Endometrial microvascular endothelial cells (primary cell): ENCODE measurements at regions not wholly inside any gene's neighbourhood (a gene's known extent, or its start where the extent isn't known, plus 50 kb on each side); places are given as distances from the start of the nearest gene placed in this dataset.
"Not testable (repeated sequence)": the region's sequence is repeated elsewhere in the genome, so short reads cannot be mapped to it uniquely, and the experiment has no call there.

Experiments
- in situ Hi-C: cut with HindIII; loops from 2 replicates; pipeline ENCODE4 v1.10.0; 2017; ENCODE audit warnings: low sequenced_read_pairs, low pct_unique_long_range_greater_than_20kb; ENCODE audit errors: inconsistent ontology term

DNA sequence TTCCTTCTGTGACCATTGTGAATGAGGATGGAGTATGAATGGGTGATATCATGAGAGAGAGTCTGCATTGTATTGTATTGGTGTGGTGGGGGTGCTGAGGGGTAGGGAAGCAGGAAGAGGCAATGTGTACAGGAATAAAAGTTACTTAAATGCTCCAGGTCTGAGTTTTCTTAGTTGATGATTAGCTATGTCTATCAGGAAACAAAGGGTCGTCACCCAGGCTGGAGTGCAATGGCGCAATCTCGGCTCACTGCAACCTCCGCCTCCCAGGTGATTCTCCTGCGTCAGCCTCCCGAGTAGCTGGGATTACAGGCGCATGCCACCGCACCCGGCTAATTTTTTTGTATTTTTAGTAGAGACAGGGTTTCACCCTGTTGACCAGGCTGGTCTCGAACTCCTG, 163.8 kb downstream of the SOX4 start:
- in situ Hi-C loops, result loop anchor here (10.0 kb wide), 1 partner anchor 163 kb away; the partner anchor contains the start of gene SOX4

DNA sequence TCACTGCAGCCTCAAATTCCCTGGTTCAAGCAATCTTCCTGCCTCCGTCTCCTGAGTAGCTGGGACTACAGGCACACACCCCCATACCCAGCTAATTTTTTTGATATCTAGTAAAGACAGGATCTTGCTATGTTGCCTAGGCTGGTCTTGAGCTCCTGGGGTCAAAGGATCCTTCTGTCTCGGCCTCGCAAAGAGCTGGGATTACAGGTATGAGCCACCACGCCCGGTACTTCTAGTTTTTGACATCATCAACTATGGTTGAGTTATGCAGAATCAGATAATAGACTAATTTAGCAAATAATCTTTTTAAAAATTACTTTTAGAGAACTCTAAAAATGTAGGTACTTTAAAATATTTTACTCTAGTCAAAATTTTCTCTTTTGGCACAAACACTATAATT, 166.2 kb downstream of the SOX4 start:
- in situ Hi-C loops, result loop anchor here (10.0 kb wide), 1 partner anchor 165 kb away; the partner anchor contains the start of gene SOX4

DNA sequence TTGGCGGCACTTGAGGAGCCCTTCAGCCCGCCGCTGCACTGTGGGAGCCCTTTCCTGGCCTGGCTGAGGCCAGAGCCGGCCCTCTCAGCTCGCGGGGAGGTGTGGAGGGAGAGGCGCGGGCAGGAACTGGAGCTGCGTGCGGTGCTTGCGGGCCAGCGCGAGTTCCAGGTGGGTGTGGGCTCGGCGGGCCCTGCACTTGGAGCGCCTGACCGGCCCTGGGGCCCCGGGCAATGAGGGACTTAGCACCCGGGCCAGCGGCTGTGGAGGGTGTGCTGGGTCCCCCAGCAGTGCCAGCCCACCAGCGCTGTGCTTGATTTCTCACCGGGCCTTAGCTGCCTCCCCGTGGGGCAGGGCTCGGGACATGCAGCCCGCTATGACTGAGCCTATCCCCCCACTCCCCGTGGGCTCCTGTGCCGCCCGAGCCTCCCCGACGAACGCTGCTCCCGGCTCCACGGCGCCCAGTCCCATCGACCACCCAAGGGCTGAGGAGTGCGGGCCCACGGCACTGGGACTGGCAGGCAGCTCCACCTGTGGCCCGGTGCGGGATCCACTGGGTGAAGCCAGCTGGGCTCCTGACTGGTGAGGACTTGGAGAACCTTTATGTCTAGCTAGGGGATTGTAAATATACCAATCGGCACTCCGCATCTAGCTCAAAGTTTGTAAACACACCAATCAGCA, 167.6 kb downstream of the SOX4 start:
- in situ Hi-C loops, result not testable (repeated sequence)

DNA sequence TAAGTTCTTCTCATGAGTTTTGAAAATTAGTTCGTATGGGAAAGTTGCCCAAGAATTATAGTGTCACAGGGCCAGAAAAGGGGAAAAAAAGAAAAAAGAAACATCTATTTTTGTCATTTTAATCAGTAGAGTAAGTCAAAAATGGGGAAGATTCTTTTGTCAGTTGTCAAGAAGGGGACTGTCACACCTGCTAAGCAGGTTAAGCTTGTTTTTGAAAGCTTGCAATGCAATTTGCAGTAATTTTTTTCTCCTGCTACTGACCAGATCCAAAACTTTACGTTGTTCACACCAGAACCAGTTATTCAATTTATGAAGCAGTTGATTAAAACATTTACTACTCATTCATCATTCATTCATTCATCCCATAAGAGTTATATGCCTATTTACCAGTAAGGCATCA, 171.4 kb downstream of the SOX4 start:
- in situ Hi-C loops, result no loop called here

DNA sequence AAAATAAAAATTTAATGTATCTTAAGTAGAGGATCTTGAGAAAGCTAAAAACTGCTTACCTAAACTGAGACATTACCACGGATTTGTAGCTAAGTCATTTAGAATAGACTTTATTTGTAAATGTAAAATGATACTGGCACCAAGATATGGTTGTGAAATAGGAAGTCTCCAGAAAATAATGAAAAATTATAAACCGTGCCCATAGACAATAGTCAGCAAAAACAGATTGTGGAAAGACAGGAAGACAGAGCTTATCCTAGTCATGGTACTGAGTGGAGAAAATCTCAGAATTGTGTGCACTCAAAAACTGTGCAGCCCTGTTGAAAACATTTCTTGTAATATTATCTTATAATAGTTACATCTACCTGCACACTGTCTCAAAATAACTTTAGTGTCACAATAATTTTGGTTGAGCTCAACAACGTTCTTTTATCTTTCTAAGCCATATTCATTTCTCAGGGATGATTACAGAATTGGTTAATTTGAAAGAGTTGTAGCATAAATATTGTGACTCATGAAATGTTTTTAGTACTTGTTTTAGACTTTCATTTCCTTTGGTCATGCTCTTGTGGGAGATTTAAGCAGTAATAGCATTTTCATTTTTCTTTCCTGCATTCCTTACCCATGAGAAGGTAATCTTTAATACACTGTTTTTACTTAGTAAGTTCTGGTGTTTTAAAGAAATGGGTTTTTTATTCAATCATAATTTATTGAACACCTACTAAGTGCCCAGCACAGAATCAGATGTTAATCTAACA, 174.5 kb downstream of the SOX4 start:
- in situ Hi-C loops, result no loop called here

DNA sequence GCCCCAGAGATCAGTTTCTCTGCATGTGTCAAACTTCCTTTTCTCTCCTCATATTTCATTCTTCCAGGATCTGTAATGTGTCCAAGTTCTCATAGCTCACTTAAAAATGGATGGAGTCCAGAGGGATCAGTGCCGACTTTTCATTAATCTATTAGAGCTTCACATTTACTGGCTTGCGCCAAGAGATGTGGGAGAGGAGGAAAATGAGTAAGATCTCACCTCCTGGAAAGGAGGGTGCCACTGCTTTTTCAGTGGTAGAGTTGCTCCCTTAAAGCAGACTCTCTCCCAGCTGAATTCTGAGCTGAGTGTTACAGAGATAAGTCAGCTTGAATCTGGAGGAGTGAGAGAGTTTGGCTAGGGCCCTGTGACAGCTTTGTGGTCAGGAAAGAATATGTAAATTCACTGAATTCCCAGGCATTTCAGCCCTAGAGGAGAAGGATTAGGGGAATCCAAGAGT, 175.9 kb downstream of the SOX4 start:
- in situ Hi-C loops, result no loop called here

DNA sequence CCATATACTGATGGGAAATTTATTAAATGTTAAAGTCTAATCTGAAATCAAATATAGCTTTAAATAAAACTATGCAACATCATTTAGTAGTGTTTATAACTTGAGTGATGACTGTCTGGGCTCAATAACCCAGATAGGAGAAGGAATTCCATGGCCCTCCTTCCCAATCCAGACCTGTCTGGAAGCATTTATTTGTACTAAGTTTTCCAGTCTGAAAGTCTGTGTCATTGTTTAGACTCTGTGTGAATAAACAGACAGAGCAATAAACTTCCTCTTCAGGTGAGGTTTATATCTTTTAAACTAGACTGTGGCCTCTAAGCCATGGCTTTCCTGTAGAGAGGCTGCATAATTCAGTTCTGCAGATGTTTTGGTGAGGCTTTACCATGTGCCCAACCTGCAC, 176.4 kb downstream of the SOX4 start:
- in situ Hi-C loops, result no loop called here

DNA sequence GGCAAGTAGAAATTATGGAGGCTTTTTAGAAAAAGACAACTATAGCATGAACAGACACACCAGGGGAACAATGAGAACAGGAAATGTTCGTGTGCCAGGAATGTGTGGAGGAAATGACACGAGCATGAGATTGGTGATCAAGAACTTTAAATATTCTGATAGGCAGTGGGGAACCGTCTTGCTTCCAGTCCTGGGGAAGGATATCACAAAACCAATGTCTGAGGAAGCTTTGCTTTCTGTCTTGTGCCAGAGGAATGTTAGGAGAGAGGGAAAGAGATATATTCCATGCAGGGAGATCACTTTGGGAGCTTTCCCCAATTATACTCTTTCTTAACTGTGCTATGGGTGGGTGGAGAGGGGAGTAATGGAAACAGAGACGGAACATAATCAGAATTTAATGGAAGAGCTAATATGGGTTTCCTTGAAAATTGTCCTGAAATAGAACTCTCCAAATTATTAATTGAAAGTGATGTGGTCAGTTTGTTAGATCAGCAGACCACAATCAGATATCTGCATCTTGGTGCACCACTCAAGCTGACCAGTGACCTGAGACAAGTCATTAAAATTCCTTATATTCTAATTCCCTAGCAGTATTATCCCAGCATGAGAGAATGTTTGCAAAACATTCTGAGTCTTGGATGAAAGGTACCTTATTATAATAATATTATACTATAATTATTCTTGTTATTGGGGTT, 178.2 kb downstream of the SOX4 start:
- in situ Hi-C loops, result no loop called here

DNA sequence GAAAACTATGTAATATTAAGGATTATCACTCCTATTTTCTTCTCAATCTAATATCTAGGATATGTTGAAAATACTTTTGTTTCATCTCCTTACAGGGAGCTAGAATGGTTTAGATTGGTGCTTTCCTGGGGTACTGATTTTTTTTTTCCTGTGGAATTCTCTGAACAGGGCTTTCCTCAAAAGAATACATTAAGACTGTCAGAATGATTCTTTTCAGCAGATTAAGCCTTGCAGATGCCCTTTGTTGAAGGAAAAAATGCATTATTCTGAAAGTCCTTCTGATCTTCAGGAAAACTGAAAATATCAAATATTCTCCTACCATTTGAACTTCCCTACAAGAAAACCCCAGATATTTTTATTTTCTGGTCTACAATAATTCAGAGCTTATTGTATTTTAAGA, 178.9 kb downstream of the SOX4 start:
- in situ Hi-C loops, result no loop called here

DNA sequence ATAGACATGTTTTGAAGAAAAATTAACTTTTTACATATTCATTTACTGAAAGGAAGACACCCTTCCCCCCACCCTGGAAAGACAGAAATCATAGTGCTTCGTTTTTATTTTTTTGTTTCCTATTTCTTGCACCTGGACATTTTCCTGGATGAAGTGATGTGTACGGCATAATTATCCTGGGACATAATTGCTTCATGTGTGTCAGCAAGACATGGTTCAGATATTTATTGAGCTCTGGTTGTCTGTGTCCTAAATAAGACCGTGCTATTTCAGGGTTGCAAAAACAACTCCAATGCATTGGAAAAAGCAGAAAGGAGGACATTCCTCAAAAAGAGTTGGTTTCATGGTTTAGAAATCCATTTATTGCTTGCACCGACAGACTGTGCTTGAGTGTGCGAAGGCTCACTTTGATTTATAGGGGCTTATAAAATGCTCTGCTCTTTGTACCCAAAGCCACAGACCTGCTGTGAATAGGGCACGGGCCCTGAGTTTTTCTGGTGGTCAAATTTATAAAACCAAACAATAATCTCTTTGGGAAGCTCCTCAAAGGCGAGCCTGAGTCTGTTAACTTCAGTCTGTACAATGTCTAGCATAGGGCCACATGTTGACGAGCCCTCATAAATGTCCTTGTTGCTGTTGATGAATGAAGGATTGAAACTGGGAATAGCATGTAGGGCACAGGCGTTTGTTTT, 179.5 kb downstream of the SOX4 start:
- in situ Hi-C loops, result no loop called here

DNA sequence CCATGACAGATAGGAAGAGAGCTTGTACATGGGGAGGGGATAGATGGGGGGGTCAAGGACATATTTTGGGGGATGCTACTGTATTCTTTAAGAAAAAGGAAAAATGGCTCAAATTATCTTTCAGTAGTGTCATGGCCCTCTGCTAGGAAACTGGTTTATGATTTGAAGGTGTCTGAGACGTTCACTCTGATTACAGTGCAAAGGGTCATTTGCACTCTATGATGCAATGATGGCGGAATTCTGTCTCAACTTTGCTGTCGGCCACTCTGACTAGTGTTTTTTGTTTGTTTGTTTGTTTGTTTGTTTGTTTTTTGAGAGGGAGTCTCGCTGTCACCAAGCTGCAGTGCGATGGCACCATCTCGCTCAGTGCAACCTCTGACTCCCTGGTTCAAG, 180.0 kb downstream of the SOX4 start:
- in situ Hi-C loops, result no loop called here

DNA sequence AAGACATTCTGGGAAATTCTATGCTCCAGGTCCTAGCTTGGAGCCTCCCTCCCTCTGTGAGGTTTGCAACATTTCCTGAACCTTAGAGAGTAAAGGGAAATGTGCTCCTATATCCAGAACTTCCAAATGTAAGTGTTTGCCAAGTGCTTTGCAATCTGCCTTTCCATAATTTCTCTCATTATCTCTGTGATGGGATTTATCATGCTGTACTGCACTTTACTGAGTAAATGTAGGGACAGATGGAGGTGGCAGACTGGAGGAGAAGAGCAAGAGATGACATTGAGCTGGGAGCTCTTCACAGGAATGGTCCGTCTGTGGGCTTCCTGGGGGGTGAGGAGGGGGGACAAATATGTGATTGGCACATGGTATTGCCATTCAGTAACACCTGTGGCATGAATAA, 184.3 kb downstream of the SOX4 start:
- in situ Hi-C loops, result no loop called here

DNA sequence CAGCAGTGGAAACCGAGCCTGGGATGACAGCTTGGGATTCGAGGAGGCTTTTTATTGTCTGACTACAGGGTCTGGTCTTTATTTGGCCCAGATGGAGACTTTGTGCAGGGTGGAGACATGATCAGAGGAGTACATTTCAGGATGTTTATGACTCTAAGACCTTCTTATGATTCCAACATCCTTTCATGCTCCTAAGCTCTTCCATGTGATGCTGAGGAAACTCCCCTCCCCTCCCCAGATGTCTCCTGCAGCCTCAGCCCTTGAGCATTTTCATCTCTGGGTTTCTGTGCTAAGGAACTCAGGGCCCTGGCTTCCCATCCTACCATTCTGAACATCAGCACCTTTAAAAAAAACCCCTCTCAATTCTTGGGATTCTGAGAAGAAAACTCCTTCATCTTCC, 186.6 kb downstream of the SOX4 start:
- in situ Hi-C loops, result no loop called here

DNA sequence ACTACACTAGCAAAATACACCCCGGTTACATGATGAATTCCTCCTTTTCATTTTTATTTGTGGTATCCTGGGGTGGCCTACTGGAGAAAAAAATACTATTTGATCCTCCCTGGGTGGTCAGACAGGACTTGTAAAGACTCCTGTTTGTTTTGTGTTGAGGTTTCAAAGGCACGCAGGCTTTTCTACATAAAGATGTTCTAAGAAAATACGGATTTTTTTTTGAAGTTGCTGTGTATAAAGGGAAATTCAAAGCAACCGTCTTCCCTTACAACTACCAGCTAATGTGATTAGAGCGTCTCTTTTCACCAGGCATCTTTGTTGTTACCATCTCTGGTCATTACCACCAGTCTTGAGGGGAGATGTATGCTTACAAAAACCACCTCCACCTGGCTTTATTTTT, 187.1 kb downstream of the SOX4 start:
- in situ Hi-C loops, result no loop called here

DNA sequence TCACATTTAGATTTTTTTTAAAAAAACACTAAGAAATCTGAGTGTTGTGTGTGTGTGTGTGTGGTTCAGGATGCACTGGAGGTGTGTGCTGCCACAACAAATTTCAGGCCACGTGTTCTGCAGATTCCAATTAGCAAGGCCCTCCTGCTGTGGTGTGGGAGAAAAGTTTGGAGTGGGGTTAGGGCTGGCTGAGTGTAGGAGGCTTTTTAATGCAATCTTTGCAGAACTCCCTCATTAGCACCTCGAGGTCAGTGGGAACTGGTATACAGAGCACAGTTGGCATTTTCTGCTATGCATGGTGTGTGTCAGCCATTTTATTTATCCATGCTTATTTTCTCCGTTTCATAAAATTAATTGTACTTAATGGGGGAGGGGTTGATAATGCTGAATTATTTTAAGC, 187.6 kb downstream of the SOX4 start:
- in situ Hi-C loops, result no loop called here

DNA sequence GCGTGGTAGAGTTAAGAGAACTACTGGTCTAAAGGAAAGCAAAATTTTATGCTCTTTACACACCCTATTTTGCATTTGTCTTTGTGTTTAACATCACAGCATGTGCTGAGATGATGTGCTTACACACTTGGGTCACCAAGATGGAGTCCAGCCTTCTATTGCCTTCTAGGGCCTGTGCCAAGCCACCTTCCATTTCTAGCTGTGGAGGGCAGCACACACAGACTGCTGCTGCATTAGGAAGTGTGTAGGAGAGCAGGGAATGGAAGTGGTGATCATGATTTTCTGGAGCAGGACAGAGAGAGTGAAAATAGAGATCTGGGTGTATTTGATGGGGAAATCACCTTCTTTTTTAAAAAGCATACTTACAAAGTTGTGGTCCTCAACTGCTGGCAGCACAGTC, 191.6 kb downstream of the SOX4 start:
- in situ Hi-C loops, result no loop called here

DNA sequence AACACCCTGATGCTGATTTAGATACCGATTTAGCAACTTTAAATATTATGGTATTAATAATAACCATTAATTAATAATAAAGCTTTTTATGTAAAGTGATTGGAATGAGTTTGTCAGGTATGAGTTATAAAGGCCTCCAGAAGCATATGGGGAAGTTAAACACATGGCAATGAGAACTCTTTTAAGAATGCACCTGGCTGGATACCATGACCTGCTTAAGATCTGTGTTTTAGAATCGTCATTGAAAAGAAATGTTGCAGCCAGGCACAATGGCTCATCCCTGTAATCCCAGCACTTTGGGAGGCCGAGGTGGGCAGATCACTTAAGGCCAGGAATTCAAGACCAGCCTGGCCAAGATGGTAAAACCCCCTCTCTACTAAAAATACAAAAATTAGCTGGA, 197.5 kb downstream of the SOX4 start:
- in situ Hi-C loops, result no loop called here

DNA sequence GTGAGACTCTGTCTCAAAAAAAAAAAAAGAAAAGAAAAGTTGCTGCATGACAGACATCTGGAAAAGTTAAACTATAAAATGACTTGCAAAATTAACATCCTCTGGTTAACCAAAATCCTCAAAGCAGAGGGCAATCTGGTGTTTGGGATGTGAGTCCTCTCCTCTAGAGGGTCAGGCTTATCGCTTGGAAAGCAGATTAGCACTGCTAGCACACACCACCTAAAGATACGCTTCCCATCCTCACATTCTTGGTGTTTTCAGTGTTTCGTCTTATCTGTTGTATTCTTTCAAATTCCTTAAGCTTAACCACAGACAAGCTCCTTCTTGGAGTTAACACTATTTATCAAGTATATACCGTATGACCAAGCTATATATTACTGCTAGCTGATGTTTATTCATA, 198.0 kb downstream of the SOX4 start:
- in situ Hi-C loops, result no loop called here

DNA sequence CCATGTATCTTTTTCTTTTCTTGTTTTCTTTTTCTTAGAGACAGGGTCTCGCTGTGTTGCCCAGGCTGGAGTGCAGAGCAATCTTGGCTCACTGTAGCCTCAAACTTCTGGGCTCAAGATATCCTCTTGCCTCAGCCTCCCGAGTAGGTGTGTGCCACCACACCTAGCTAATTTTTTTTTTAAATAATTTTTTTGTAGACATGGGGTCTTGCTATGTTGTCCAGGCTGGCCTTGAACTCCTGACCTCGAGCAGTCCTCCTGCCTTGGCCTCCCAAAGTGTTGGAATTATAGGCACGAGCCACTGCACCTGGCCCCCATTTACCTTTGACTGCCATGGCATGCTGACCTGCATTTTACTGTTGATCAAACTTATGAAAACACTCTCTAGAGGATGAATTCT, 198.6 kb downstream of the SOX4 start:
- in situ Hi-C loops, result no loop called here
